AG04450 (cell line): ENCODE measurements at regions not wholly inside any gene's neighbourhood (a gene's known extent, or its start where the extent isn't known, plus 50 kb on each side); places are given as distances from the start of the nearest gene placed in this dataset.

Source experiments
- CTCF ChIA-PET: fragments of 300-600, 350-600 bp; formaldehyde crosslinking; extraction: SDS; loops from one replicate; lab custom pipeline; 2022; ENCODE audit warnings: antibody characterized with exemption, inconsistent platforms; lab: Charles Lee
- POLR2A ChIA-PET: fragments of 350-600 bp; formaldehyde crosslinking; extraction: SDS; loops from one replicate; lab custom pipeline; 2021; ENCODE audit warnings: antibody characterized with exemption, inconsistent platforms; lab: Yijun Ruan, JAX
- DNase-seq: peaks from one replicate; pipeline ENCODE4 v3.0.0-alpha.2; 2011; ENCODE audit warnings: low read depth, low spot score
- H3K27ac ChIP-seq: one replicate; pipeline ENCODE4 v1.5.1; 2012; ENCODE audit warnings: low read depth, low read length, control low read depth
- H3K27me3 ChIP-seq: one replicate; pipeline ENCODE4 v1.6.0; 2012; ENCODE audit warnings: low read length; ENCODE audit not compliant: control insufficient read depth, insufficient read depth
- H3K4me3 ChIP-seq: 2 replicates; pipeline ENCODE4 v1.5.1; 2011; ENCODE audit warnings: mild to moderate bottlenecking, low read depth, low read length, control low read depth
- H3K9me3 ChIP-seq: 2 replicates; pipeline ENCODE4 v1.5.1; 2012; ENCODE audit warnings: low read length; ENCODE audit not compliant: control insufficient read depth, insufficient read depth
- CTCF ChIP-seq: IDR thresholded peaks from 2 replicates; pipeline ENCODE4 v1.5.1; 2011; ENCODE audit warnings: low read depth, low read length, control low read depth, inconsistent platforms

- Histone ChIP-seq H3K4me3 (no peak overlapping the region), H3K27me3 (no peaks in the 10 kb centered on the region), H3K9me3 (no peaks in the 10 kb centered on the region; the same call in 1 of the 2 replicates), H3K27ac (no peak overlapping the region)
- CTCF ChIA-PET, result no interaction called here
- no peak for DNase-seq
- no peak for TF ChIP-seq CTCF
- POLR2A ChIA-PET, result no interaction called here
Measured at GRCh38 chr10:4076983-4077382, 292.0 kb upstream of the KLF6 start.

- no peak overlapping the region for H3K4me3 ChIP-seq
- no peaks in the 10 kb centered on the region for H3K27me3 ChIP-seq
- POLR2A ChIA-PET, result interaction anchor here (1.6 kb wide), 1 partner anchor 290 kb away, joined by 9 read pairs; the partner anchor contains the start of gene KLF6
- TF ChIP-seq CTCF, result no peak
- no peak for DNase-seq
- H3K27ac ChIP-seq, result no peak overlapping the region
- CTCF ChIA-PET, result interaction anchor here (1.1 kb wide), 1 partner anchor 692 kb away, joined by 3 read pairs; no protein-coding TSS in a partner anchor
- H3K9me3 ChIP-seq, result no peaks in the 10 kb centered on the region; the same call in 1 of the 2 replicates
Measured at GRCh38 chr10:4075443-4075842, 290.4 kb upstream of the KLF6 start.

GRCh38 chr10:4074545-4075407 is 289.8 kb upstream of the KLF6 start:
- CTCF ChIA-PET, result interaction anchor here (1.1 kb wide), 1 partner anchor 692 kb away, joined by 3 read pairs; no protein-coding TSS in a partner anchor
- H3K27me3 ChIP-seq, result no peaks in the 10 kb centered on the region
- no peak for TF ChIP-seq CTCF
- no peak overlapping the region for H3K27ac ChIP-seq
- DNase-seq, result no peak
- POLR2A ChIA-PET, result interaction anchor here (1.6 kb wide), 1 partner anchor 290 kb away, joined by 9 read pairs; the partner anchor contains the start of gene KLF6
- H3K9me3 ChIP-seq, result no peaks in the 10 kb centered on the region; the same call in 1 of the 2 replicates
- no peak overlapping the region for H3K4me3 ChIP-seq

- no peaks in the 10 kb centered on the region; the same call in 1 of the 2 replicates for H3K9me3 ChIP-seq
- no peak overlapping the region for H3K4me3 ChIP-seq
- TF ChIP-seq CTCF, result no peak
- no peak for DNase-seq
- ChIA-PET CTCF (interaction anchor here (1.1 kb wide), 1 partner anchor 10 kb away, joined by 5 read pairs; no protein-coding TSS in a partner anchor), POLR2A (interaction anchor here (1.6 kb wide), 1 partner anchor 289 kb away, joined by 9 read pairs; the partner anchor contains the start of gene KLF6)
- H3K27ac ChIP-seq, result no peak overlapping the region
- no peaks in the 10 kb centered on the region for H3K27me3 ChIP-seq
Measured at GRCh38 chr10:4073912-4074311, 288.9 kb upstream of the KLF6 start.
